Neural cell (in vitro differentiated cells): ENCODE measurements at regions not wholly inside any gene's neighbourhood (a gene's known extent, or its start where the extent isn't known, plus 50 kb on each side); places are given as distances from the start of the nearest gene placed in this dataset.

Source experiments
- H2AFZ ChIP-seq: fragments of 200-600, 300-800 bp; sonication (generic), shearing (Covaris generic); 2 replicates; pipeline ENCODE4 v1.6.0; 2014; ENCODE audit warnings: low read depth, mild to moderate bottlenecking, antibody characterized with exemption, low read length, moderate library complexity
- H3F3A ChIP-seq: fragments of 200-600 bp; shearing (Covaris generic); 2 replicates; pipeline ENCODE4 v1.6.1; 2016; ENCODE audit warnings: mild to moderate bottlenecking, moderate library complexity, mixed read lengths, antibody characterized with exemption, low read length; ENCODE audit not compliant: insufficient read depth, poor library complexity, severe bottlenecking
- H3K27ac ChIP-seq: fragments of 200-600, 300-800 bp; sonication (generic), shearing (Covaris generic); 2 replicates; pipeline ENCODE4 v1.5.1; 2014; ENCODE audit warnings: mild to moderate bottlenecking, low read length, moderate library complexity
- H3K27me3 ChIP-seq: fragments of 300-800, 200-600 bp; sonication (generic), shearing (Covaris generic); 2 replicates; pipeline ENCODE4 v1.6.0; 2014; ENCODE audit warnings: mild to moderate bottlenecking, low read depth, low read length, moderate library complexity; ENCODE audit not compliant: insufficient read depth
- H3K36me3 ChIP-seq: fragments of 300-800, 200-600 bp; sonication (generic), shearing (Covaris generic); 2 replicates; pipeline ENCODE4 v1.5.1; 2014; ENCODE audit warnings: mild to moderate bottlenecking, antibody characterized with exemption, low read length, moderate library complexity; ENCODE audit not compliant: insufficient read depth
- H3K4me2 ChIP-seq: fragments of 300-800, 200-600 bp; sonication (generic), shearing (Covaris generic); 2 replicates; pipeline ENCODE4 v1.6.0; 2014; ENCODE audit warnings: mild to moderate bottlenecking, low read length
- H3K4me3 ChIP-seq: fragments of 300-800, 200-600 bp; sonication (generic), shearing (Covaris generic); 2 replicates; pipeline ENCODE4 v1.5.1; 2014; ENCODE audit warnings: mild to moderate bottlenecking, low read length, moderate library complexity
- H3K79me2 ChIP-seq: fragments of 200-600 bp; shearing (Covaris generic); replicated peaks from 2 replicates; pipeline ENCODE4 v1.6.0; 2014; ENCODE audit warnings: mild to moderate bottlenecking, low read length, moderate library complexity; ENCODE audit not compliant: insufficient read depth
- H3K9ac ChIP-seq: fragments of 300-800, 200-600 bp; sonication (generic), shearing (Covaris generic); 2 replicates; pipeline ENCODE4 v1.6.1; 2016; ENCODE audit warnings: mild to moderate bottlenecking, low read length, mixed read lengths
- H3K9me2 ChIP-seq: fragments of 200-600 bp; shearing (Covaris generic); 2 replicates; pipeline ENCODE4 v1.6.1; 2016; ENCODE audit warnings: mild to moderate bottlenecking, low read length, mixed read lengths; ENCODE audit not compliant: insufficient read depth
- H3K9me3 ChIP-seq: fragments of 200-600, 300-800 bp; sonication (generic), shearing (Covaris generic); 2 replicates; pipeline ENCODE4 v1.6.1; 2016; ENCODE audit warnings: mild to moderate bottlenecking, mixed run types, low read length, moderate library complexity, mixed read lengths
- H4K20me1 ChIP-seq: fragments of 200-600 bp; shearing (Covaris generic); 2 replicates; pipeline ENCODE4 v1.6.1; 2016; ENCODE audit warnings: mild to moderate bottlenecking, mixed run types; ENCODE audit not compliant: insufficient read depth
- CTCF ChIP-seq: fragments of 450-650 bp; IDR thresholded peaks from 2 replicates; pipeline ENCODE4 v1.5.1; 2014; ENCODE audit warnings: antibody characterized with exemption, mild to moderate bottlenecking, moderate library complexity; ENCODE audit not compliant: poor library complexity, severe bottlenecking
- EP300 ChIP-seq: fragments of 450-650 bp; conservative IDR thresholded peaks from 2 replicates; pipeline ENCODE4 v1.6.1; 2014; ENCODE audit warnings: antibody characterized with exemption, mild to moderate bottlenecking, moderate library complexity; ENCODE audit not compliant: poor library complexity, severe bottlenecking
- EZH2 ChIP-seq: fragments of 200-600, 300-800 bp; shearing (Covaris generic), sonication (generic); IDR thresholded peaks from 2 replicates; pipeline ENCODE4 v1.6.1; 2014; ENCODE audit warnings: antibody characterized with exemption, low read length, borderline replicate concordance, mild to moderate bottlenecking; ENCODE audit not compliant: insufficient read depth, poor library complexity, severe bottlenecking
- MXI1 ChIP-seq: fragments of 450-650 bp; conservative IDR thresholded peaks from 2 replicates; pipeline ENCODE4 v1.6.1; 2014; ENCODE audit warnings: antibody characterized with exemption, mild to moderate bottlenecking; ENCODE audit not compliant: poor library complexity, severe bottlenecking
- POLR2AphosphoS5 ChIP-seq: IDR thresholded peaks from 2 replicates; pipeline ENCODE4 v1.6.1; 2012
- RAD21 ChIP-seq: fragments of 450-650 bp; conservative IDR thresholded peaks from 2 replicates; pipeline ENCODE4 v1.6.1; 2014; ENCODE audit warnings: antibody characterized with exemption, mild to moderate bottlenecking, moderate library complexity
- REST ChIP-seq: IDR thresholded peaks from 2 replicates; pipeline ENCODE4 v1.6.1; 2012; ENCODE audit warnings: borderline replicate concordance
- SMC3 ChIP-seq: fragments of 450-650 bp; conservative IDR thresholded peaks from 2 replicates; pipeline ENCODE4 v1.6.1; 2014; ENCODE audit warnings: antibody characterized with exemption, mild to moderate bottlenecking, moderate library complexity; ENCODE audit not compliant: poor library complexity
- TAF1 ChIP-seq: IDR thresholded peaks from 2 replicates; pipeline ENCODE4 v1.6.1; 2012; ENCODE audit warnings: low read depth

- no peak overlapping the region for H3K9ac ChIP-seq
- H3K9me3 ChIP-seq: no peaks in the 10 kb centered on the region
- H3K27me3 ChIP-seq: no peaks in the 10 kb centered on the region
- TF ChIP-seq MXI1 (no peak), EP300 (no peak), SMC3 (no peak), TAF1 (no peak), CTCF (no peak), REST (no peak), RAD21 (no peak), POLR2AphosphoS5 (no peak), EZH2 (no peak)
- H2AFZ ChIP-seq: no peak overlapping the region
- H3K79me2 ChIP-seq: no peaks in the 10 kb centered on the region
- H4K20me1 ChIP-seq: no peaks in the 10 kb centered on the region
- H3K27ac ChIP-seq: no peak overlapping the region
- no peaks in the 10 kb centered on the region for H3K9me2 ChIP-seq
- H3F3A ChIP-seq: no peaks in the 10 kb centered on the region
- H3K4me2 ChIP-seq: no peak overlapping the region
- H3K4me3 ChIP-seq: no peak overlapping the region
- H3K36me3 ChIP-seq: no peaks in the 10 kb centered on the region
These were observed 668.7 kb upstream of the EPHA5 start for GRCh38 chr4:66339007-66339406.

GRCh38 chr4:66331761-66332160, 661.5 kb upstream of the EPHA5 start:
- TF ChIP-seq REST: no peak
- TF ChIP-seq EP300: no peak
- TF ChIP-seq RAD21: no peak
- TF ChIP-seq POLR2AphosphoS5: no peak
- no peak for TF ChIP-seq CTCF
- no peak overlapping the region for H3K27ac ChIP-seq
- H4K20me1 ChIP-seq: no peaks in the 10 kb centered on the region
- H3K9me2 ChIP-seq: no peaks in the 10 kb centered on the region
- H3K9ac ChIP-seq: no peak overlapping the region
- no peaks in the 10 kb centered on the region for H3K27me3 ChIP-seq
- no peaks in the 10 kb centered on the region for H3K9me3 ChIP-seq
- no peaks in the 10 kb centered on the region for H3K36me3 ChIP-seq
- H3K79me2 ChIP-seq: no peaks in the 10 kb centered on the region
- H3F3A ChIP-seq: no peaks in the 10 kb centered on the region
- no peak overlapping the region for H3K4me2 ChIP-seq
- H2AFZ ChIP-seq: no peak overlapping the region
- H3K4me3 ChIP-seq: no peak overlapping the region
